NOMO-1 (cell line): ENCODE measurements at regions not wholly inside any gene's neighbourhood (a gene's known extent, or its start where the extent isn't known, plus 50 kb on each side); places are given as distances from the start of the nearest gene placed in this dataset.
"Not testable (repeated sequence)": the region's sequence is repeated elsewhere in the genome, so short reads cannot be mapped to it uniquely, and the experiment has no call there.

Experiments
- DNase-seq, 2 experiments: peaks; one replicate each; lab custom pipeline; 2025; ENCODE audit not compliant: unreplicated experiment in 2 of 2; lab: John Stamatoyannopoulos, UW

- DNase-seq: no peak
Observed at GRCh38 chr21:32930673-32931072, 95.1 kb upstream of the OLIG2 start.

- not testable (repeated sequence) for DNase-seq
Observed at GRCh38 chr21:32934068-32934467, 91.7 kb upstream of the OLIG2 start.

GRCh38 chr21:32934829-32935228 is 90.9 kb upstream of the OLIG2 start:
- DNase-seq: no peak

- peak; percentile 49 to 56 for DNase-seq
Observed at GRCh38 chr21:32940079-32941014, 85.4 kb upstream of the OLIG2 start.

GRCh38 chr21:32941263-32941662 is 84.5 kb upstream of the OLIG2 start:
- no peak for DNase-seq

- DNase-seq: no peak
Observed at GRCh38 chr21:32946654-32947053, 79.1 kb upstream of the OLIG2 start.

GRCh38 chr21:32947736-32948135 is 78.0 kb upstream of the OLIG2 start:
- no peak for DNase-seq

GRCh38 chr21:32949701-32950100 is 76.0 kb upstream of the OLIG2 start:
- DNase-seq: no peak

- DNase-seq: no peak
Observed at GRCh38 chr21:32951041-32951440, 74.7 kb upstream of the OLIG2 start.

- DNase-seq: no peak
Observed at GRCh38 chr21:32954353-32954752, 71.4 kb upstream of the OLIG2 start.

- no peak for DNase-seq
Observed at GRCh38 chr21:32955311-32956060, 70.2 kb upstream of the OLIG2 start.

- DNase-seq: no peak
Observed at GRCh38 chr21:32956061-32956656, 69.6 kb upstream of the OLIG2 start.

GRCh38 chr21:32957545-32957944 is 68.2 kb upstream of the OLIG2 start:
- no peak for DNase-seq

GRCh38 chr21:32958288-32959002 is 67.3 kb upstream of the OLIG2 start:
- DNase-seq: no peak

- DNase-seq: no peak
Observed at GRCh38 chr21:32962268-32962667, 63.5 kb upstream of the OLIG2 start.

- no peak for DNase-seq
Observed at GRCh38 chr21:32965129-32965680, 60.5 kb upstream of the OLIG2 start.

GRCh38 chr21:32966120-32966519 is 59.6 kb upstream of the OLIG2 start:
- no peak for DNase-seq

GRCh38 chr21:32968103-32968502 is 57.6 kb upstream of the OLIG2 start:
- not testable (repeated sequence) for DNase-seq

- no peak for DNase-seq
Observed at GRCh38 chr21:32974653-32975052, 51.1 kb upstream of the OLIG2 start.

- DNase-seq: no peak
Observed at GRCh38 chr21:32975811-32976431, 49.8 kb upstream of the OLIG2 start.
